Fibroblast of villous mesenchyme (primary cell): ENCODE measurements at regions not wholly inside any gene's neighbourhood (a gene's known extent, or its start where the extent isn't known, plus 50 kb on each side); places are given as distances from the start of the nearest gene placed in this dataset.
"Not testable (repeated sequence)": the region's sequence is repeated elsewhere in the genome, so short reads cannot be mapped to it uniquely, and the experiment has no call there.

ENCODE experiments used
- DNase-seq: peaks from one replicate; pipeline ENCODE4 v3.0.0-alpha.2; 2010; ENCODE audit warnings: low read depth
- H3K4me3 ChIP-seq: 2 replicates; pipeline ENCODE4 v1.5.1; 2011; ENCODE audit warnings: low read depth, mild to moderate bottlenecking, low read length
- TF ChIP-seq, protein P1 (sequence below): IDR thresholded peaks from 2 replicates; pipeline ENCODE4 v1.5.1; 2012; ENCODE audit warnings: low read depth, mild to moderate bottlenecking, low read length; ENCODE audit not compliant: insufficient read depth

DNA sequence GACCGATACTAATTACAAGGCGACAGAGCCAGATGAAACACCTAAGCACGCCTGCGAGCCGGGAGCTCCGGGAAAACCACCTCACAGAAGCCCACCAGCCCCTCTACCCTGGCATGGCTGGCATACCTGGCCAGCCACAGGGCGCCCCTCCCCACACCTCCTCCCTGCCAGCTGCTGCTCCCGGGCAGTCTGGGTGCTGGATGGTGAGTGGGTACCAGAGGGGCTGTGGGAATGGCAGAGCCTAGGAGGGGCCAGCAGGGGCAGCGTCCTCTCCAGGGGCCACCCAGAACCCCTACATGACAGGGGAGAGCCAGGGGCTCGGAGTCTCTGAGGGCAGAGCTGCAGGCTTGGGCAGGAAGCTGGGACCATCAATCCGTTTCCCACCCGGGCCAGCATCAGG lies 58.7 kb upstream of the GPC1 start:
- no peak for DNase-seq
- H3K4me3 ChIP-seq = no peak overlapping the region
- TF ChIP-seq, protein P1, sequence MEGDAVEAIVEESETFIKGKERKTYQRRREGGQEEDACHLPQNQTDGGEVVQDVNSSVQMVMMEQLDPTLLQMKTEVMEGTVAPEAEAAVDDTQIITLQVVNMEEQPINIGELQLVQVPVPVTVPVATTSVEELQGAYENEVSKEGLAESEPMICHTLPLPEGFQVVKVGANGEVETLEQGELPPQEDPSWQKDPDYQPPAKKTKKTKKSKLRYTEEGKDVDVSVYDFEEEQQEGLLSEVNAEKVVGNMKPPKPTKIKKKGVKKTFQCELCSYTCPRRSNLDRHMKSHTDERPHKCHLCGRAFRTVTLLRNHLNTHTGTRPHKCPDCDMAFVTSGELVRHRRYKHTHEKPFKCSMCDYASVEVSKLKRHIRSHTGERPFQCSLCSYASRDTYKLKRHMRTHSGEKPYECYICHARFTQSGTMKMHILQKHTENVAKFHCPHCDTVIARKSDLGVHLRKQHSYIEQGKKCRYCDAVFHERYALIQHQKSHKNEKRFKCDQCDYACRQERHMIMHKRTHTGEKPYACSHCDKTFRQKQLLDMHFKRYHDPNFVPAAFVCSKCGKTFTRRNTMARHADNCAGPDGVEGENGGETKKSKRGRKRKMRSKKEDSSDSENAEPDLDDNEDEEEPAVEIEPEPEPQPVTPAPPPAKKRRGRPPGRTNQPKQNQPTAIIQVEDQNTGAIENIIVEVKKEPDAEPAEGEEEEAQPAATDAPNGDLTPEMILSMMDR = no peak

DNA sequence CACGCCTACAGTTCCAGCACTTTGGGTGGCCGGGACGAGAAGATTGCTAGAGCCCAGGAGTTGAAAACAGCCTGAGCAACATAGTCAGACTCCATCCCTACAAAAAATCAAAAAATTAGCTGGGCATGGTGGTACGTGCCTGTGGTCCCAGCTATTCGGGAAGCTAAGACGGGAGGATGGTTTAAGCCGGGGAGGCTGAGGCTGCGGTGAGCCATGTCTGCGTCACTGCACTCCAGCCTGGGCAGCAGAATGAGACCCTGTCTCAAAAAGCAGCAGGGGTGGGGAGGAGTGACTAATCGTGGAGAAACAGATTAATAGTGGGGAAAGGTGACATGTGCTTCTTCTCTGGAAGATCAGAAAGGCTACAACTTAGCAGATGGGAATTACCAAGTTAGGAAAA lies 58.1 kb upstream of the GPC1 start:
- no peak for DNase-seq
- TF ChIP-seq, protein P1 = no peak

GRCh38 chr2:240379089-240379636 lies 56.3 kb upstream of the GPC1 start:
- H3K4me3 ChIP-seq = no peak overlapping the region
- no peak for DNase-seq
- TF ChIP-seq, protein P1 = no peak

More for the DNA sequence above, 58.1 kb upstream of the GPC1 start:
- H3K4me3 ChIP-seq = no peak overlapping the region

GRCh38 chr2:240383099-240383758 lies 52.2 kb upstream of the GPC1 start:
- no peak overlapping the region for H3K4me3 ChIP-seq
- no peak for DNase-seq
- TF ChIP-seq, protein P1 = no peak

DNA sequence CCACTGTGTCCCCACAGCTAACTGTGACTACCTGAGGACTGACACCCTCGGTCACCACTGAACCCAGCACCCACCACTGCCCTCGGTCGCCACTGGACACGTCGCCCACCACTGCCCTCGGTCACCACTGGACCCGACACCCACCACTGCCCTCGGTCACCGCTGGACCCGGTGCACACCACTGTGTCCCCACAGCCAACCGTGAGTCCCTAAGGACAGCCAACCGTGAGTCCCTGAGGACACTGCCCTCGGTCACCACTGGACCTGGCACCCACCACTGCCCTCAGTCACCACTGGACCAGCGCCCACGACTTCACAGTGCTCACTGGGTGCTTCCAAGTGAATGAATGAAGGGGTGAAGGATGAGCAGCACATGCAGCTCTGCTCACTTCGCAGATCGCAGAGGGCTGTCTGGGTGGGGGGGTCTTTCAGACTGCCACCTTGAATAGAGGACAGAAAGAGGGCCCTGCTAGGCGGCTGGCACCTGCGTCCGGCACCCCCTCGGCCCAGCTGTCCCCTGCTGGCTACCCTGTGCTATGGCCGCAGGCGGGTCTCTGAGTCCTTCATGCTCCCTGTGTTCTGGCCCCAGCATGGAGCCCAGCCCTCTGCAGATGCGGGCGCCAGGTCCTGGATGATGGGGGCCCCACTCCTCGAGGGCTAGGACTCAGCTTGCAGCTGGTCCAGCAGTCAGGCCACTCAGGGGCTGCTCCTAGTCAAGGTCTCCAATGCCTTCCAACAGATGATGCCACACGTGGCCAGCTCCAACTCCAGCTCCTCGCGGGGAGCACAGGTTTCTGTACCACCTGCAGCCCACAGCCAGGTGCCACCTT lies 51.4 kb upstream of the GPC1 start:
- no peak for DNase-seq
- TF ChIP-seq, protein P1 = no peak
- H3K4me3 ChIP-seq = no peak overlapping the region

- TF ChIP-seq, protein P1 = no peak
- no peak overlapping the region for H3K4me3 ChIP-seq
- DNase-seq = no peak
These were observed 50.6 kb upstream of the GPC1 start for GRCh38 chr2:240384711-240385450.

GRCh38 chr2:240385451-240386161 lies 49.9 kb upstream of the GPC1 start:
- DNase-seq, H3K4me3 ChIP-seq: not testable (repeated sequence)
